Endothelial cell of umbilical vein (primary cell): ENCODE measurements at regions not wholly inside any gene's neighbourhood (a gene's known extent, or its start where the extent isn't known, plus 50 kb on each side); places are given as distances from the start of the nearest gene placed in this dataset.

Source experiments
- BruUV-seq: library from RNA; stranded (reverse); fragments of 400-500 nt; replicated peaks from 2 replicates; lab custom pipeline; 2021; lab: Mats Ljungman, UMichigan
- CTCF ChIA-PET: fragments of 300-600, 350-600 bp; sonication (Branson Sonifier 250); formaldehyde crosslinking; loops from one replicate; lab custom pipeline; 2021; ENCODE audit warnings: antibody characterized with exemption, inconsistent platforms; lab: Charles Lee
- POLR2A ChIA-PET: fragments of 300-600, 350-600 bp; sonication (Branson Sonifier 250); formaldehyde crosslinking; loops from one replicate; lab custom pipeline; 2021; ENCODE audit warnings: antibody characterized with exemption, inconsistent platforms; lab: Charles Lee
- DNase-seq: peaks from one replicate; pipeline ENCODE4 v3.0.0-alpha.2; 2011; ENCODE audit warnings: low read depth, low spot score
- FAIRE-seq: peaks from 2 replicates; lab custom pipeline; 2011; peaks lifted over from hg19 to GRCh38; lab: Jason Lieb, UNC
- H2AFZ ChIP-seq: 2 replicates; pipeline ENCODE4 v1.6.0; 2012; ENCODE audit warnings: low read depth, low read length, control low read depth, inconsistent platforms
- H3K27ac ChIP-seq: 2 replicates; pipeline ENCODE4 v1.5.1; 2011; ENCODE audit warnings: low read depth, mild to moderate bottlenecking, control low read depth, low read length, moderate library complexity; ENCODE audit not compliant: insufficient read depth
- H3K27me3 ChIP-seq, 2 experiments: 2 replicates each; pipeline versions ENCODE4 v1.6.0 to v1.6.1; 2011; ENCODE audit warnings: low read length in 2 of 2, mixed read lengths in 1 of 2; ENCODE audit not compliant: control insufficient read depth in 2 of 2, insufficient read depth in 2 of 2
- H3K36me3 ChIP-seq, 2 experiments: 2 replicates in 1 of 2; 3 replicates in 1 of 2; pipeline ENCODE4 v1.5.1; 2011; ENCODE audit warnings: low read length in 2 of 2, mild to moderate bottlenecking in 1 of 2, moderate library complexity in 1 of 2; ENCODE audit not compliant: control insufficient read depth in 2 of 2, insufficient read depth in 2 of 2; ENCODE audit errors: extremely low read depth in 1 of 2
- H3K4me1 ChIP-seq: 3 replicates; pipeline ENCODE4 v1.5.1; 2011; ENCODE audit warnings: mild to moderate bottlenecking, low read length; ENCODE audit not compliant: control insufficient read depth, insufficient read depth; ENCODE audit errors: extremely low read depth
- H3K4me2 ChIP-seq: 2 replicates; pipeline ENCODE4 v1.6.1; 2011; ENCODE audit warnings: low read length, control low read depth, mixed read lengths; ENCODE audit not compliant: insufficient read depth
- H3K4me3 ChIP-seq, 3 experiments: fragments of 200-600 bp in 1 of 3; sonication (generic), shearing (Covaris generic) in 1 of 3; replicated peaks in 1 of 3; 2 replicates each; pipeline ENCODE4 v1.5.1; 2011 to 2016; ENCODE audit warnings: control low read depth in 3 of 3, low read length in 3 of 3, mild to moderate bottlenecking in 2 of 3, inconsistent platforms in 1 of 3, low read depth in 1 of 3, moderate library complexity in 1 of 3; ENCODE audit not compliant: insufficient read depth in 1 of 3
- H3K79me2 ChIP-seq: 2 replicates; pipeline ENCODE4 v1.6.0; 2012; ENCODE audit warnings: low read length, inconsistent platforms; ENCODE audit not compliant: control insufficient read depth, insufficient read depth
- H3K9ac ChIP-seq: replicated peaks from 2 replicates; pipeline ENCODE3; 2011; ENCODE audit warnings: low read length, control low read depth; ENCODE audit not compliant: insufficient read depth; ENCODE audit errors: extremely low read depth
- H3K9me1 ChIP-seq: replicated peaks from 3 replicates; pipeline ENCODE4 v1.6.0; 2011; ENCODE audit warnings: mild to moderate bottlenecking, low read length; ENCODE audit not compliant: control insufficient read depth, insufficient read depth; ENCODE audit errors: extremely low read depth
- H3K9me3 ChIP-seq: replicated peaks from 2 replicates; pipeline ENCODE4 v1.5.1; 2012; ENCODE audit warnings: low read length, inconsistent platforms; ENCODE audit not compliant: control insufficient read depth, insufficient read depth
- H4K20me1 ChIP-seq: replicated peaks from 2 replicates; pipeline ENCODE3; 2011; ENCODE audit warnings: mild to moderate bottlenecking, low read length; ENCODE audit not compliant: control insufficient read depth, insufficient read depth; ENCODE audit errors: extremely low read depth
- CTCF ChIP-seq, 2 donors: IDR thresholded peaks; 1 replicate in 1 of 2; 2 replicates in 1 of 2; pipeline ENCODE4 v1.5.1; 2011; ENCODE audit warnings: low read length in 2 of 2, mild to moderate bottlenecking in 2 of 2, moderate library complexity in 2 of 2, control low read depth in 1 of 2, inconsistent platforms in 1 of 2, low read depth in 1 of 2; ENCODE audit not compliant: insufficient read depth in 1 of 2; ENCODE audit errors: extremely low read depth in 1 of 2
- EZH2 ChIP-seq: IDR thresholded peaks from 2 replicates; pipeline ENCODE4 v1.6.1; 2012; ENCODE audit warnings: borderline replicate concordance, low read depth, mild to moderate bottlenecking, moderate library complexity, low read length, inconsistent platforms; ENCODE audit not compliant: severe bottlenecking
- FOS ChIP-seq: IDR thresholded peaks from 2 replicates; pipeline ENCODE4 v1.6.1; 2011; ENCODE audit warnings: mild to moderate bottlenecking, low read length, moderate library complexity, borderline replicate concordance; ENCODE audit not compliant: insufficient read depth
- GATA2 ChIP-seq: IDR thresholded peaks from 2 replicates; pipeline ENCODE4 v1.7.0; 2011; ENCODE audit warnings: low read depth, mild to moderate bottlenecking, moderate library complexity, mixed read lengths, low read length; ENCODE audit not compliant: insufficient read length, insufficient read depth
- JUN ChIP-seq: IDR thresholded peaks from 2 replicates; pipeline ENCODE4 v1.6.1; 2011; ENCODE audit warnings: borderline replicate concordance, low read depth; ENCODE audit not compliant: insufficient read length, insufficient read depth
- MAX ChIP-seq: IDR thresholded peaks from 2 replicates; pipeline ENCODE4 v1.6.1; 2011; ENCODE audit not compliant: insufficient read depth, insufficient read length
- MYC ChIP-seq: IDR thresholded peaks from one replicate; pipeline ENCODE4 v1.6.1; 2011; ENCODE audit warnings: mild to moderate bottlenecking, low read depth, low read length
- POLR2A ChIP-seq: IDR thresholded peaks from 2 replicates; pipeline ENCODE4 v1.6.1; 2012; ENCODE audit warnings: low read depth, mild to moderate bottlenecking, control low read depth, low read length
- POLR2AphosphoS5 ChIP-seq: IDR thresholded peaks from 2 replicates; pipeline ENCODE4 v1.6.1; 2012; ENCODE audit warnings: low read depth, mild to moderate bottlenecking, control low read depth, low read length, moderate library complexity; ENCODE audit not compliant: insufficient read depth
- dilution Hi-C: fragments of 300-500 bp; cut with MboI; formaldehyde crosslinking; loops from one replicate; pipeline ENCODE4 v1.15.0; 2019; ENCODE audit warnings: low sequenced_read_pairs; ENCODE audit not compliant: extremely low pct_ligation_motif_present
- intact Hi-C: fragments of 100-400 bp; cut with micrococcal nuclease; formaldehyde crosslinking; loops from one replicate; pipeline ENCODE4 v1.10.0; 2022

- no peak overlapping the region for H3K4me2 ChIP-seq
- ChIA-PET CTCF (no interaction called here), POLR2A (no interaction called here)
- H3K27ac ChIP-seq = no peak overlapping the region
- DNase-seq (no peak), FAIRE-seq (no peak)
- no peaks in the 10 kb centered on the region for H3K9me1 ChIP-seq
- TF ChIP-seq FOS (no peak), POLR2AphosphoS5 (no peak), MYC (no peak), EZH2 (no peak), CTCF (IDR thresholded peaks at IDR 0.05; ENCODE audit: extremely low read depth in 1 of 2, insufficient read depth in 1 of 2, low read depth in 1 of 2, low read length in 2 of 2) (no peak), POLR2A (no peak), MAX (no peak), GATA2 (no peak), JUN (no peak)
- no peak overlapping the region for H3K9ac ChIP-seq
- H3K9me3 ChIP-seq = no peaks in the 10 kb centered on the region
- H3K4me1 ChIP-seq = no peaks in the 10 kb centered on the region
- no peaks in the 10 kb centered on the region for H3K36me3 ChIP-seq
- no peaks in the 10 kb centered on the region for H3K79me2 ChIP-seq
- intact Hi-C loops (loop anchor here (5.0 kb wide), 1 partner anchor 61 kb away; no protein-coding TSS in a partner anchor), dilution Hi-C loops (no loop called here)
- H3K4me3 ChIP-seq = no peak overlapping the region
- no peak overlapping the region for H2AFZ ChIP-seq
- H4K20me1 ChIP-seq = no peaks in the 10 kb centered on the region
- BruUV-seq = no TSS peak
- peaks cover 6 to 7% of the 10 kb centered on the region in 2 experiments for H3K27me3 ChIP-seq
Observed at GRCh38 chr9:16221366-16221765, 649.1 kb downstream of the BNC2 start.
